H9 (cell line): ENCODE measurements at regions not wholly inside any gene's neighbourhood (a gene's known extent, or its start where the extent isn't known, plus 50 kb on each side); places are given as distances from the start of the nearest gene placed in this dataset.

ENCODE experiments used
- DNase-seq: peaks from one replicate; pipeline ENCODE4 v3.0.0-alpha.2; 2017
- H2AFZ ChIP-seq: one replicate; pipeline ENCODE4 v1.6.1; 2013; ENCODE audit warnings: mild to moderate bottlenecking, low read length, control low read depth, moderate library complexity
- H2AK5ac ChIP-seq: 2 replicates; pipeline ENCODE4 v1.6.1; 2013; ENCODE audit warnings: low read length, control low read depth, mixed read lengths; ENCODE audit not compliant: insufficient read length
- H2BK120ac ChIP-seq: one replicate; pipeline ENCODE4 v1.6.1; 2013; ENCODE audit warnings: low read depth, mild to moderate bottlenecking, low read length, control low read depth, inconsistent platforms; ENCODE audit not compliant: poor library complexity, severe bottlenecking
- H2BK12ac ChIP-seq: 2 replicates; pipeline ENCODE4 v1.6.1; 2013; ENCODE audit warnings: low read length, control low read depth, mixed read lengths, low read depth; ENCODE audit not compliant: insufficient read length
- H2BK15ac ChIP-seq: 2 replicates; pipeline ENCODE4 v1.6.1; 2013; ENCODE audit warnings: low read depth, low read length, control low read depth
- H2BK20ac ChIP-seq: one replicate; pipeline ENCODE4 v1.6.1; 2013; ENCODE audit warnings: low read depth, mild to moderate bottlenecking, low read length, control low read depth, inconsistent platforms; ENCODE audit not compliant: poor library complexity, severe bottlenecking
- H2BK5ac ChIP-seq: 2 replicates; pipeline ENCODE4 v1.6.1; 2013; ENCODE audit warnings: low read length, control low read depth, mixed read lengths; ENCODE audit not compliant: insufficient read length
- H3K14ac ChIP-seq: 2 replicates; pipeline ENCODE4 v1.6.1; 2013; ENCODE audit warnings: low read length, control low read depth; ENCODE audit not compliant: insufficient read depth
- H3K18ac ChIP-seq: 2 replicates; pipeline ENCODE4 v1.6.1; 2013; ENCODE audit warnings: low read depth, mild to moderate bottlenecking, mixed read lengths, low read length, control low read depth; ENCODE audit not compliant: insufficient read length
- H3K23ac ChIP-seq: 2 replicates; pipeline ENCODE4 v1.6.1; 2013; ENCODE audit warnings: low read length, control low read depth, mixed read lengths, low read depth; ENCODE audit not compliant: insufficient read length
- H3K23me2 ChIP-seq: 2 replicates; pipeline ENCODE4 v1.6.1; 2013; ENCODE audit warnings: low read depth, mild to moderate bottlenecking, mixed read lengths, low read length, control low read depth; ENCODE audit not compliant: insufficient read length, poor library complexity, severe bottlenecking
- H3K27ac ChIP-seq: 2 replicates; pipeline ENCODE4 v1.5.1; 2013; ENCODE audit warnings: low read length, control low read depth, mixed read lengths, low read depth; ENCODE audit not compliant: insufficient read length
- H3K27me3 ChIP-seq: 2 replicates; pipeline ENCODE4 v1.6.1; 2013; ENCODE audit warnings: low read length, control low read depth, inconsistent platforms; ENCODE audit not compliant: insufficient read depth
- H3K4ac ChIP-seq: 2 replicates; pipeline ENCODE4 v1.6.1; 2013; ENCODE audit warnings: low read depth, mild to moderate bottlenecking, control low read depth, inconsistent platforms, low read length, moderate library complexity
- H3K4me1 ChIP-seq: 2 replicates; pipeline ENCODE4 v1.6.1; 2013; ENCODE audit warnings: low read length, control low read depth, inconsistent platforms; ENCODE audit not compliant: insufficient read depth
- H3K4me2 ChIP-seq: 2 replicates; pipeline ENCODE4 v1.6.1; 2013; ENCODE audit warnings: low read length, control low read depth, mixed read lengths; ENCODE audit not compliant: insufficient read length, insufficient read depth
- H3K56ac ChIP-seq: 2 replicates; pipeline ENCODE4 v1.6.1; 2013; ENCODE audit warnings: low read depth, mild to moderate bottlenecking, mixed read lengths, low read length, control low read depth; ENCODE audit not compliant: insufficient read length
- H3K79me1 ChIP-seq: 2 replicates; pipeline ENCODE4 v1.6.1; 2013; ENCODE audit warnings: low read depth, mild to moderate bottlenecking, moderate library complexity, low read length, control low read depth, inconsistent platforms; ENCODE audit not compliant: insufficient read depth, poor library complexity, severe bottlenecking
- H3K79me2 ChIP-seq: 2 replicates; pipeline ENCODE4 v1.6.1; 2013; ENCODE audit warnings: low read length, control low read depth, inconsistent platforms; ENCODE audit not compliant: insufficient read depth
- H3K9ac ChIP-seq: 2 replicates; pipeline ENCODE4 v1.6.1; 2013; ENCODE audit warnings: low read length, control low read depth, mixed read lengths; ENCODE audit not compliant: insufficient read length; ENCODE audit errors: extremely low read depth
- H3K9me3 ChIP-seq: one replicate; pipeline ENCODE4 v1.6.1; 2013; ENCODE audit warnings: low read depth, low read length, inconsistent platforms; ENCODE audit not compliant: control insufficient read depth
- H3T11ph ChIP-seq: one replicate; pipeline ENCODE4 v1.6.1; 2013; ENCODE audit warnings: mild to moderate bottlenecking, low read length, control low read depth, inconsistent platforms
- H4K20me1 ChIP-seq: one replicate; pipeline ENCODE4 v1.6.1; 2013; ENCODE audit not compliant: control insufficient read depth, insufficient read length, insufficient read depth
- H4K5ac ChIP-seq: 2 replicates; pipeline ENCODE4 v1.6.1; 2013; ENCODE audit warnings: low read depth, mild to moderate bottlenecking, mixed read lengths, low read length, control low read depth; ENCODE audit not compliant: insufficient read length
- H4K8ac ChIP-seq: replicated peaks from 2 replicates; pipeline ENCODE4 v1.6.1; 2013; ENCODE audit warnings: low read length, control low read depth, mixed read lengths, low read depth; ENCODE audit not compliant: insufficient read length
- H4K91ac ChIP-seq: 2 replicates; pipeline ENCODE4 v1.6.1; 2013; ENCODE audit warnings: low read depth, mild to moderate bottlenecking, moderate library complexity, mixed read lengths, low read length, control low read depth; ENCODE audit not compliant: insufficient read length
- H3K27ac Mint-ChIP-seq, 3 experiments: 2 replicates in 2 of 3; 3 replicates in 1 of 3; pipeline ENCODE4 v1.8.0; 2020 to 2021; ENCODE audit warnings: mixed read lengths in 3 of 3, mild to moderate bottlenecking in 1 of 3, moderate library complexity in 1 of 3
- H3K27me3 Mint-ChIP-seq: 2 replicates; pipeline ENCODE4 v1.8.0; 2021; ENCODE audit warnings: low read depth, mild to moderate bottlenecking, moderate library complexity, mixed read lengths
- H3K36me3 Mint-ChIP-seq, 3 experiments: 2 replicates in 2 of 3; 3 replicates in 1 of 3; pipeline ENCODE4 v1.8.0; 2020 to 2021; ENCODE audit warnings: low read depth in 3 of 3, mixed read lengths in 3 of 3; ENCODE audit not compliant: insufficient read depth in 1 of 3
- H3K4me1 Mint-ChIP-seq, 2 experiments: 2 replicates each; pipeline ENCODE4 v1.8.0; 2020; ENCODE audit warnings: mixed read lengths in 2 of 2
- H3K4me3 Mint-ChIP-seq, 2 experiments: 2 replicates in 1 of 2; 3 replicates in 1 of 2; pipeline ENCODE4 v1.8.0; 2020 to 2021; ENCODE audit warnings: mild to moderate bottlenecking in 2 of 2, mixed read lengths in 2 of 2, moderate library complexity in 1 of 2
- H3K9me3 Mint-ChIP-seq, 2 experiments: 2 replicates in 1 of 2; 3 replicates in 1 of 2; pipeline ENCODE4 v1.8.0; 2020; ENCODE audit warnings: mild to moderate bottlenecking in 2 of 2, mixed read lengths in 2 of 2, moderate library complexity in 1 of 2
- CTCF ChIP-seq: fragments of 200-600 bp; sonication (generic); conservative IDR thresholded peaks from 3 replicates; pipeline ENCODE4 v1.8.0; 2021; ENCODE audit warnings: antibody characterized with exemption, mild to moderate bottlenecking
- WGBS: extraction: QIAGEN DNeasy Blood & Tissue Kit; methylation state at CpG from one replicate; pipeline ENCODE4 v1.1.7; 2013; ENCODE audit warnings: missing lambda C conversion rate, low lambda C conversion rate, mixed read lengths; ENCODE audit not compliant: insufficient read length; ENCODE audit errors: extremely low coverage; 5-methylcytosine and 5-hydroxymethylcytosine counted together

DNA sequence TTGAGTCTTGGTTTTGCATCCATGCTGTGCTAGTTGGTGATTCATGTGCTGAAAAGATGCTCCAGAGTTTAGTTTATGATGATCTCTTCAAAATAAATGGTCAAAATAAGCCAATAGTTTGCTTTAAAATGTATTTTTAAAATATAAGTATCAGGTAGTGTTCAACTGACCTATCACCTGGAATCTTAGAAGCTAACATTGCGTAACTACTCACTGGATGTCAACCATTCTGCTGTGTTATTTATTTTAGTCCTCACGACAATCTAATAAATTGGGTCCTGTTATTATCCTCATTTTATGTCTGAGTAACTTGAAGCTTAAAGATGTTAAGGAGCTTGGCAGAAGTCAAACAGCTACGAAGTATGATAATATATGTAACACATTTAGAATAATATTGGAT, 563.7 kb upstream of the MDFIC2 start:
- no CpG with 5 or more reads among the region's 3 CpGs for WGBS
- Histone ChIP-seq H3K4me2 (no peak overlapping the region), H2AFZ (no peak overlapping the region), H3K9ac (no peak overlapping the region), H3K9me3 (peaks cover 5% of the 10 kb centered on the region), H4K91ac (no peak overlapping the region), H3K27ac (no peak overlapping the region), H3K4ac (no peak overlapping the region), H3K23ac (no peak overlapping the region), H3T11ph (no peak overlapping the region), H3K79me2 (no peaks in the 10 kb centered on the region), H2AK5ac (no peak overlapping the region), H3K79me1 (no peaks in the 10 kb centered on the region), H2BK20ac (no peak overlapping the region), H2BK15ac (no peak overlapping the region), H2BK12ac (no peak overlapping the region), H3K4me1 (no peaks in the 10 kb centered on the region), H4K5ac (no peak overlapping the region), H2BK120ac (no peak overlapping the region), H4K20me1 (no peaks in the 10 kb centered on the region), H3K56ac (no peak overlapping the region), H3K14ac (no peak overlapping the region), H2BK5ac (no peak overlapping the region), H4K8ac (no peak overlapping the region), H3K23me2 (no peaks in the 10 kb centered on the region), H3K18ac (no peak overlapping the region), H3K27me3 (no peaks in the 10 kb centered on the region)
- Mint-ChIP-seq H3K27me3 (no peaks in the 10 kb centered on the region), H3K27ac (no peak overlapping the region), H3K36me3 (peaks cover 3 to 18% (median 8%) of the 10 kb centered on the region in 3 experiments), H3K4me1 (peaks cover 4% of the 10 kb centered on the region in 2 experiments; a peak in 3 of 4 replicates), H3K4me3 (no peak overlapping the region), H3K9me3 (peaks cover 14 to 15% of the 10 kb centered on the region in 2 experiments)
- TF ChIP-seq CTCF, result no peak
- DNase-seq, result no peak
